Stimulated activated effector memory CD8-positive, alpha-beta T cell treated with anti-CD3 and anti-CD28 coated beads, Interleukin-12 subunit alpha, Interleukin-12 subunit beta, amount 100 ng/mL, for 72 hours (primary cell): ENCODE measurements at regions not wholly inside any gene's neighbourhood (a gene's known extent, or its start where the extent isn't known, plus 50 kb on each side); places are given as distances from the start of the nearest gene placed in this dataset.

Experiments
- ATAC-seq: fragments of 150-1000 bp; cut with Tn5 transposase; 2 replicates; pipeline ENCODE4 v1.10.0; 2021
- DNase-seq, 2 donors: peaks; one replicate each; pipeline ENCODE4 v3.0.0; 2021 to 2022; ENCODE audit warnings: low spot score in 2 of 2
- H3K27ac Mint-ChIP-seq: one replicate; pipeline ENCODE4 v1.8.0; 2022; ENCODE audit warnings: mild to moderate bottlenecking, mixed read lengths
- H3K36me3 Mint-ChIP-seq: one replicate; pipeline ENCODE4 v1.8.0; 2022; ENCODE audit warnings: mild to moderate bottlenecking, mixed read lengths
- H3K4me1 Mint-ChIP-seq: one replicate; pipeline ENCODE4 v1.8.0; 2022; ENCODE audit warnings: mixed read lengths
- H3K4me3 Mint-ChIP-seq: one replicate; pipeline ENCODE4 v1.8.0; 2022; ENCODE audit warnings: mild to moderate bottlenecking, mixed read lengths
- H3K9me3 Mint-ChIP-seq: one replicate; pipeline ENCODE4 v1.8.0; 2022; ENCODE audit warnings: mixed read lengths

DNA sequence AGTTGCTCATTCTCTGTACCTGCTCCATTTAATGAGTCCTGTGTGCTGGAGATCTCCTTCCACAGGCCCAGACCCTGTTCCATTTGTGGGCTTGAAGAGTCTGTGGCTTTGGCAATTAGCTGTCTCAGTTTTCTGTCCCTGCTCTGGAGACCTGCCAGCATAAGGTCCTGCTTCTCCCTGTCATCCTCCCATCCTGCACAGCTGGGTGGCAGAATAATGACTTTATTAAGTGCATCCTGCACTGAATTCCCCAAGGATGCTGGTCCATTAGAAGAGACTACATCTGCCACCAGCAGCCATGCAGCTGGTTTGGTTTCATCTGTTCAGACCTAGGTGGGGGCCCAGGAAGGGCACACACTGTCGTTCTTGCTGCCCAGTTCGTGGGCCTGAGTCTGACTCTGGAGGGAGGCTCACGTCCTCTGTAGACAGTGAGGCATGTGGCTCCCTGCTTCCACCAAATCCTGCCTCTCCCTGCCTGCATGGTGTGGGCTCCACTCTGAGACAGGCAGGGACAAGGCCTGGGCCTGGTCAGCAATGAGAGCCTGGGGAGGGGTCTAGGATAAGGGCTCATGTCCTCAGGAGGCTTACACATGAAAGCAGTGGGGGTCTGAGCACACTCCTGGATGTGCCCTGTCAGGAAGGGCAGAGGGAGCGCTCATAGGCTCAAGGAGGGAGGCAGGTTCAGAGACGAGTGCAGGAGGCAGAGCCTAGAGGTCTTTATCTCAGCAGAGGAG lies 78.4 kb upstream of the PRR23E start:
- Mint-ChIP-seq H3K36me3 (no peaks in the 10 kb centered on the region), H3K27ac (no peak overlapping the region), H3K9me3 (peaks cover 4% of the 10 kb centered on the region), H3K4me1 (no peaks in the 10 kb centered on the region), H3K4me3 (no peak overlapping the region)
- ATAC-seq (peak; percentile 44), DNase-seq (no peak)

DNA sequence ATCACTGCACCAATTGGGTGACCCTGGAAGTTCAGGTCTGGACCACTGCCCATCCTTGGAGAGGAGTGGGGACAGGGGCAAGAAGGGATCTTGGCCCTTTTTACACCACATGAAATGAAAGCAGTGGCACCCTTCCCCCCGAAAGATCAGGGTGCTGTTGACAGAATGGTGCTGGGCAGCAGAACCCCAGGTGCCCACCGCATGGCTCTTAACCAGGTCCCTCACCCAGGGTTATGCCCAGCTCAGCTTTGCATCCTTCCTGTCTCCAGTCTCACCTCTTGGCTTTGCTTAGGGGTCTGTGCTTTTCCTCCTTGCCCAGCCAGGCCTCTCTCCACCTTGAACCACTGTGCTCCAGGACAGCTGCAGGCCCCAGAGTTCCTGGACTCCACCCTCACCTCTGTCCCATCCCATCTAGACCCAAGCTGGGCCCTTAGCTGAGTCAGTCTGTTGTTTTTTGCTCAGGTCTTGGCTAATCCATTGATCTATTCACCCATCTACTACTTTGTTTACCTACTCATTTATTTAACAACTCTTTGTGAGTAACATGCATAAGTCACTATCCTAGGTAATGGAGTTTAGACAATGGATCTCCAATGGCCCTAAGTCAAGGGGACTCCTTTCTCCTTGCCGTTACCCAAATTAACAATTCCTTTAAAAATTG lies 77.1 kb upstream of the PRR23E start:
- no peak overlapping the region for H3K27ac Mint-ChIP-seq
- DNase-seq (no peak), ATAC-seq (no peak)
- H3K4me1 Mint-ChIP-seq, result no peaks in the 10 kb centered on the region
- peaks cover 4% of the 10 kb centered on the region for H3K9me3 Mint-ChIP-seq
- no peaks in the 10 kb centered on the region for H3K36me3 Mint-ChIP-seq
- no peak overlapping the region for H3K4me3 Mint-ChIP-seq

DNA sequence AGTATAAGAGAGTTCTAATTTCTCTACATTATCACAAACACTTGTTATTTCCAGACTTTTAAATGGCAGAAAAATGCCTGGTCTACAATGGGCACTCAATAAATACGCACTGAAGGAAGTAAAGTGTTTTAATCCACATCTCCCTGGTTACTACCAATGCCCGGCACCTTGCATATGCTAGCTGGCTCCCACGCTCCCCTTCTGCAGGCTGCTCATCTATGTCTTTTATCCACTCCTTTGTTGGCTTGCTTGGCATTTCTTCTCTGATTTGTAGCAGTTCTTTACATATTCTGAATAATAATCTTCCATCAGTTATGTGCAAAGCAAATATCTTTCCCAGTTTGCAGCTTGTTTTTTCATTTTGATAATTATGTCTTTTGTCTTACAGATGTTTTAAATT lies 74.6 kb upstream of the PRR23E start:
- no peak overlapping the region for H3K4me3 Mint-ChIP-seq
- no peak for DNase-seq
- H3K4me1 Mint-ChIP-seq, result no peaks in the 10 kb centered on the region
- ATAC-seq, result no peak
- no peak overlapping the region for H3K27ac Mint-ChIP-seq
- H3K36me3 Mint-ChIP-seq, result no peaks in the 10 kb centered on the region
- no peaks in the 10 kb centered on the region for H3K9me3 Mint-ChIP-seq

DNA sequence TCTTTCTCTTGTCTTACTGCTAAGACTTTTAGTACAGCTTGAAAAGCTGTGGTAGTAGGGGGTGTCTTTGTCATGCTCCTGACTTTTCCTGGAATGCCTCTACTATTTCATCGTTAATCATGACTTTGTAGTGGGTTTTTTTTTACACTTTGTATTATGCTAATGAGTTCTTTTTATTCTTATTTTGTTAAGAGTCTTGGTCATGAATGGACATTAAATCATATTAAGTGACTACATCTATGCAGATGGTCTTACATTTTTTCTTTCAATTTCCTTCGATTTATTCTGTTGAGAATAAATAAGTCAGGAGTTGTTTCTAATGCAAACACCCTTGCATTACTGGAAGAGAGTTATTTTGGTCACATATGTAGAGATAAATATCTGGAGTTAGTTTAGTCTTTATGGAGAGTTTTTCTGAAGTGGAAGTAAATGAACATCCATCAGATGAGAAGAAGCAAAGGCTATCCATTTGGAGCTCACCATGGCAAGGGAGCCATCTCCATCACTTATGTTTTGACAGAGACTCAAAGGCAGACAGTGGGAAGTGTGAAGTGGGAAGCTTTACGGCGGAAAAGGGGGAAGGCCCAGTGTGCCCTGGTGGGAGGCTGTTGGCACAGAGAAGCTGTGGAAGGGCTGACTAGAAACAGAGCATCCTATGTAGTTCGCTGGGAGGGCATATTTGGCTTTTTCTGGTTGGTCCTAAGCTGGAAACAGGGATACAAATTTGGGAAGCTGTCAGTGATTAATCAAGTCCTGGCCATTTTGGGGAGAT lies 73.1 kb upstream of the PRR23E start:
- Mint-ChIP-seq H3K4me1 (no peaks in the 10 kb centered on the region), H3K36me3 (no peaks in the 10 kb centered on the region), H3K27ac (no peak overlapping the region), H3K9me3 (no peaks in the 10 kb centered on the region), H3K4me3 (no peak overlapping the region)
- ATAC-seq, result no peak
- DNase-seq, result no peak

DNA sequence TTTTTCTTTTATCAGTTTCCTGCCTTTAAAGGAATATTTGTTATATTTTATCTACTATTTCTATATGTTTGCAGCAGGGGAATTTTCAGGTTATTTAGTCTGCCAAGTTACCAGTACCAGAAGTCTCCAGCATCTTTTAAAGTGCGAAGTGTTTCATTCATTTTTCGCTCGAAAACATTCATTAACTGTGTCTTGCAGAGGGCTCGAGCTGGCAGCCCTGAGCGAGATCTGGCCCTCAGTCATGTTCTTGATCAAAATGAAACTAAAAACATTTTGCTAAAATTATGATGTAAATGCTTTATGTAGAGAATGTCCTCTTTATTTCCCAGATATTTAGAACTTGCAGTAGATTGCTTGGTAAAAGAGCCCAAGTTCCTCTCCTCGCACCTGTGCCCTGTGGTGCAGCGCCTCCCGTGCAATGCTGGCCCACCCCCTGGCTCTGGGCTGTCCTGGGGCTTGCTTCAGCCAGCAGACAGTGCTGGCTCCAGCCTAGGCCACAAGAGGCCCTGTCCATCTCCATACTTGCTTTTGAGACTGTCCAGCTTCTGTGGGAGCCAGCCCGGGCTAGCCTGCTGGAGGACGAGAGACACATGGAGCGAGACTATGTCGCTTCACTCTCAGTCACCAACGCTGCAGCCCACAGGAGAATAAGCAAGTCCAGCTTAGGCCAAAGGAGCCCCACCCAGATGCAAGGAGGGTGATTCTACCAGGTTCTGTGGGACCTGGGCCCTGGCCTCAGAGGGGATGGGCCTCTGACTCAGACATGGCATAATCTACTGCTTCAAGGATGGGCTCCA lies 71.9 kb upstream of the PRR23E start:
- no peak overlapping the region for H3K27ac Mint-ChIP-seq
- H3K4me1 Mint-ChIP-seq, result no peaks in the 10 kb centered on the region
- H3K4me3 Mint-ChIP-seq, result no peak overlapping the region
- H3K9me3 Mint-ChIP-seq, result no peaks in the 10 kb centered on the region
- ATAC-seq (no peak), DNase-seq (no peak)
- no peaks in the 10 kb centered on the region for H3K36me3 Mint-ChIP-seq

- Mint-ChIP-seq H3K36me3 (no peaks in the 10 kb centered on the region), H3K9me3 (no peaks in the 10 kb centered on the region), H3K4me1 (no peaks in the 10 kb centered on the region), H3K27ac (no peak overlapping the region), H3K4me3 (no peak overlapping the region)
- DNase-seq (no peak), ATAC-seq (no peak)
Observed at GRCh38 chr3:127121885-127122284, 71.0 kb upstream of the PRR23E start.

DNA sequence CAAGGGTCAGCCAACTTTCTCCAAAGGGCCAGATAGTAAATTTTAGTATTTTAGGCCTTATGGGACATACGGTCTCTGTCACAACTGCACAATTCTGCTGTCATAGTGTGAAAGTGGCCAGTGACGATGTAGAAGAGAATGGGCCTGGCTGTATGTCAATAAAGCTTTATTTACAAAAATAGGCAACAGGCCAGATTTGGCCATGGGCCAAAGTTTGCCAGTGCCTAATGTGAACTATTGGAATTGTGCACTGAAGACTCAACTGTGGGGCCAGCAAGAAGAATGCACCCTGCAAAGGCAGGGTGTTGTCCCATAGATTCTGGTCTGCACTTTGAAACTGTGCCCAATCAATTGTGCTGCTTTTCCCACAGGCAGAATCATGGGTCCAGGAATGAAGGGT lies 69.4 kb upstream of the PRR23E start:
- no peak for ATAC-seq
- Mint-ChIP-seq H3K4me3 (no peak overlapping the region), H3K9me3 (no peaks in the 10 kb centered on the region), H3K27ac (no peak overlapping the region), H3K4me1 (no peaks in the 10 kb centered on the region), H3K36me3 (no peaks in the 10 kb centered on the region)
- DNase-seq, result no peak

DNA sequence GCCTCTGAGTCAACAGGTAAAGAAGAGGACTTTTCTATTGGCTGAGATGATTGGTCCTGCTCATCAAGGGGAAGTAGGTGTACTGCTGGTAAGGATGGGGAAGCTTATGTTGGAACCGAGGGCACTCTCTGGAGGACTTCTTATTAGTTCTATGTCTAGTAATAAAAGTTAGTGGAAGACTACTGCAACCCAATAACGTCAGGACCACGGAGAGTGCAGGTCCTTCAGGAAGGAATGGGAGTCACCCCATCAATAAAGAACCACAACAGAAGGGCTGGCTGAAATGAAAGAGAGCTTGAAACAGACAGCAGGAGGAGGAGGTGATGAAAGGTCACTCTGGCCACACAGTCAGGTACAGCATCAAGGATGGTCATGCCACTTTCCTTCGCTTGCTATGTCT lies 68.8 kb upstream of the PRR23E start:
- Mint-ChIP-seq H3K36me3 (no peaks in the 10 kb centered on the region), H3K27ac (no peak overlapping the region), H3K9me3 (no peaks in the 10 kb centered on the region), H3K4me1 (no peaks in the 10 kb centered on the region), H3K4me3 (no peak overlapping the region)
- no peak for DNase-seq
- ATAC-seq, result no peak

GRCh38 chr3:127131424-127132170 lies 61.3 kb upstream of the PRR23E start:
- peaks cover 15% of the 10 kb centered on the region for H3K4me1 Mint-ChIP-seq
- no peak overlapping the region for H3K27ac Mint-ChIP-seq
- ATAC-seq (no peak), DNase-seq (no peak)
- no peaks in the 10 kb centered on the region for H3K9me3 Mint-ChIP-seq
- no peaks in the 10 kb centered on the region for H3K36me3 Mint-ChIP-seq
- H3K4me3 Mint-ChIP-seq, result no peak overlapping the region

DNA sequence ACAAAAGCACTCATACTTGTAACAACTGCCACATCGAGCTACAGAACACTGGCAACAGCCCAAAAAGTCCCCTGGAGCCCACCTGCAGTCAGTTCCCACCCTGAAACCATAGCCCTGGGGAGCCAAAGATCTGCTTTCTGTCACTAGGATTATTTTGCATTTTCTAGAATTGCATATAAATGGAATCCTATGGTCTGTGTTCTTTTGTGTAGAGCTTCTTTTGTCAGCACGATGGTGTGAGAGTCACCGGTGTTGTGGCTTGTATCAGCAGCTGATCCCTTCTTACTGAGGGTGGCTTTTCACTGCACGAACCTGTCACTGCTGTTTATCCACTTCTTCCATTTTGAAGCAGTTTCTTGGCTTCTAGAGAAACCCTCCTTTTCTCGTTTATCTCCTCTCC lies 60.1 kb upstream of the PRR23E start:
- Mint-ChIP-seq H3K4me3 (no peak overlapping the region), H3K36me3 (no peaks in the 10 kb centered on the region), H3K9me3 (no peaks in the 10 kb centered on the region), H3K27ac (no peak overlapping the region), H3K4me1 (peaks cover 23% of the 10 kb centered on the region)
- DNase-seq (no peak), ATAC-seq (no peak)

DNA sequence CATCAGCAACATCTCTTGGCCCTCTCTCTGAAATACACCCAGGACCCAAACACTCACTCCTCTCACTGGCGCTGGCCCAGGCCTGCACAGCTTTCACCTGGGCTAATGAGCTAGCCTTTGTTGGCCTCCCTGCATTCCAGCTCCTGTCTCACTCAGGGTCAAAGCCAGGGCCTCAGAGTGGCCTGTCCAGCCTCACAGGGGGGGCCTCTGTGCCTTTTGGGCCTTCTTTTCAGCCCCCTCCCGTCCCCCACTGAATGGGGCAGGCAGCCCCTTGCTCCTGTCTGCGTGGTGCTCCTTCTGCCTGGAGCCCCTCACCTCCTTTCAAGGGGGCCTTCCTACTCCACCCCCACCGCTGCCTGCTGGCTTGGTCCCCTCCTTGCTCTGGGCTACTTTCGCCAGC lies 59.0 kb upstream of the PRR23E start:
- ATAC-seq, result no peak
- Mint-ChIP-seq H3K4me1 (peaks cover 25% of the 10 kb centered on the region), H3K4me3 (no peak overlapping the region), H3K9me3 (no peaks in the 10 kb centered on the region), H3K27ac (no peak overlapping the region), H3K36me3 (no peaks in the 10 kb centered on the region)
- no peak for DNase-seq

DNA sequence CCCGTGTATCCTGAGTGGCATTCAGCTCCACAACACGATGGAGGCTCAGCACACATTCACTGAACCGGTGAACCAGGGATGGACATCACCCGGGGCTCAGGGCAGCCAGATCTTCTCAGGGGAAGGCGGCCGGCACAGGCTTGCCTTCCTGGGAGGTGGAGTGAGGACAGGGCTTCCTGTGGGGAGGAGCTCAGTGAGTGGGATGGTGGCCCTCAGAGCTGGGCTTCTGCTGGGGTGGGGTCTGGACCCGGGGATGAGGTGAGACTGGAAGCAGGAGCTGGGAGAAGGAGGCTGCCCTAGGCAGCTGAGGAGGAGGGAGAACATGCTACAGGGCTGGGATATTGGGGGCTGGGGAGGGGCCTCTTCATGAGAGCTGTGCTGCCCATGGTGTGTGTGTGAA lies 58.5 kb upstream of the PRR23E start:
- H3K4me1 Mint-ChIP-seq, result peaks cover 25% of the 10 kb centered on the region
- no peaks in the 10 kb centered on the region for H3K36me3 Mint-ChIP-seq
- no peak overlapping the region for H3K27ac Mint-ChIP-seq
- ATAC-seq, result no peak
- DNase-seq, result no peak
- no peaks in the 10 kb centered on the region for H3K9me3 Mint-ChIP-seq
- H3K4me3 Mint-ChIP-seq, result no peak overlapping the region

DNA sequence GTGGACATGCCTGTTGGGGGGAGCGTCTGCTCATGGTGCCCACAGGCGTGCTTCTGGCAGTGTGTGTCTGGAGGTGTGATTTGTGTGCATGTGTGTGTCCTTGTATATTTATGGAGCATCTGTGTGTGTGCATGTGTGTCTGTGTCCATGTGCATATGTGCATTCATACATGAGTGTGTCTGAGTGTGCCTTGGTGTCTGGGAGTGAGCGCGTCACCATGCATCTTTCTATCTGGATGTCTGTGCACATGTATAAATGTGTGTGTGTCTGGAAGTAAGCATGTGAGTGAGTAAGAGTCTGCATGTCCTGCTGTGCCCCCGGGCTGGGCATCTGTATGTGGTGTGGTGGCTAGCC lies 58.1 kb upstream of the PRR23E start:
- Mint-ChIP-seq H3K36me3 (no peaks in the 10 kb centered on the region), H3K4me3 (peak overlapping the region; percentile 48), H3K4me1 (peaks cover 25% of the 10 kb centered on the region), H3K9me3 (no peaks in the 10 kb centered on the region), H3K27ac (no peak overlapping the region)
- ATAC-seq (no peak), DNase-seq (no peak)

DNA sequence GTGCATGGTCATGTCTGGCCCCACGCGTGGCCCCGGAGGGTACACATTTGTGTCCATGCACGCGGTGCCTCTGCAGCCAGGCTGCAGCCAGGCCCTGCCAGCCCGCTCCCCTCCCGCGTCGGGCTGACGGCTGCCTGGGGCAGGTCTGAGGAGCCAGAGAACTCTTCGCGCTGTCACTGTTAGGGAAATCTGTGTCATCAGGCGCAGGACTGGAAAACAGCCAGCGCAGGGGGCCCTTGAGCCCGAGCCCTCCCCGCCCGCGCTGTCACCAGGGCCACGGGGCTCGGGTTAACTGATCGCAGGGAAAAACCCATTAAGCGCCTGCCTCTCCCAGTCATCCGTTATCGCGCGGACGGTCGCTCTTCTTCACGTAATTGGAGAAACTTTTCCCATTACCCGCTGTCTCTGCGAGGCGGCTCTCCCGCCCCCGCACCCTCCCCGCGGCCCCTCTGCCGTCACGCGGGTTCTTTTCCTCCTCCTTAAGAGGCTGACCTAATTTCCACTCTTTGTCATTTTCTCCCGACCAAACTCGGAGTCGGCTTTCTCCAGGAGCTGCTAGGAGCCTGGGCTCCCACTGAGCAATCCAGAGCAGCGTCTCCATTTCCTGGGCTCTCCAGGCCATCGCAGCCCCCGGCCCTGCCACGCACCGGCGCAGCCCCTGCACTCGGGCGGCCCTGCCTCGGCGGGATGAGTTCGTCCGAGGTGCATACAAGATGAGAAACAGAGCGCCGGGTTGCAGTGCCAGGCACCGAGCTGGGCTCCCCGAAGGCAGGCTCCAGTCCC lies 57.5 kb upstream of the PRR23E start:
- H3K4me1 Mint-ChIP-seq, result peaks cover 25% of the 10 kb centered on the region
- H3K9me3 Mint-ChIP-seq, result no peaks in the 10 kb centered on the region
- DNase-seq (no peak), ATAC-seq (no peak)
- H3K4me3 Mint-ChIP-seq, result peak overlapping the region; percentile 48
- no peak overlapping the region for H3K27ac Mint-ChIP-seq
- no peaks in the 10 kb centered on the region for H3K36me3 Mint-ChIP-seq
